K562 (cell line): ENCODE measurements at regions not wholly inside any gene's neighbourhood (a gene's known extent, or its start where the extent isn't known, plus 50 kb on each side); places are given as distances from the start of the nearest gene placed in this dataset.

Experiments used
- ATAC-seq: fragments of 200-7000 bp; cut with Tn5 transposase; 3 replicates; pipeline ENCODE4 v1.9.1; 2020; ENCODE audit warnings: moderate library complexity
- BruUV-seq: library from RNA; stranded (reverse); fragments of 400-500 nt; replicated peaks from 2 replicates; lab custom pipeline; 2021; lab: Mats Ljungman, UMichigan
- CTCF ChIA-PET: fragments of 300-600 bp; formaldehyde crosslinking; extraction: SDS; loops from one replicate; lab custom pipeline; 2021; ENCODE audit warnings: low intra/inter-chr PET ratio; lab: Yijun Ruan, JAX
- POLR2A ChIA-PET: fragments of 300-600, 350-650 bp; sonication (Branson Sonifier 250); formaldehyde crosslinking; extraction: SDS; loops from one replicate; lab custom pipeline; 2021; ENCODE audit warnings: antibody characterized with exemption, inconsistent platforms; lab: Yijun Ruan, JAX
- DNase-seq, 4 experiments: peaks; one replicate each; pipeline versions ENCODE4 v3.0.0 to v3.0.0-alpha.2; 2011 to 2018; ENCODE audit warnings: low spot score in 3 of 4, mixed read lengths in 3 of 4; ENCODE audit errors: extremely low read depth in 1 of 4
- FAIRE-seq: peaks from 2 replicates; lab custom pipeline; 2011; peaks lifted over from hg19 to GRCh38; lab: Jason Lieb, UNC
- H2AFZ ChIP-seq: 2 replicates; pipeline ENCODE4 v1.6.0; 2011; ENCODE audit warnings: low read depth, low read length, control low read depth, inconsistent platforms
- H3K27ac ChIP-seq: fragments of 200-600 bp; 3 replicates; pipeline ENCODE4 v1.8.0; 2011; ENCODE audit warnings: low read depth, mild to moderate bottlenecking, control low read depth, inconsistent platforms, low read length, moderate library complexity, mixed read lengths; ENCODE audit errors: extremely low read depth
- H3K27me3 ChIP-seq, 2 experiments: fragments of 300-600 bp in 1 of 2; 2 replicates in 1 of 2; 3 replicates in 1 of 2; pipeline versions ENCODE4 v1.6.0 to v1.8.0; 2011; ENCODE audit warnings: inconsistent platforms in 2 of 2, low read length in 2 of 2, mild to moderate bottlenecking in 1 of 2, mixed read lengths in 1 of 2, moderate library complexity in 1 of 2; ENCODE audit not compliant: control insufficient read depth in 2 of 2, insufficient read depth in 2 of 2
- H3K36me3 ChIP-seq: fragments of 300-600 bp; 3 replicates; pipeline ENCODE4 v1.8.0; 2011; ENCODE audit warnings: mild to moderate bottlenecking, low read length, inconsistent platforms; ENCODE audit not compliant: control insufficient read depth, insufficient read depth
- H3K4me1 ChIP-seq, 2 experiments: fragments of 200-600 bp in 1 of 2; replicated peaks in 1 of 2; 2 replicates in 1 of 2; 3 replicates in 1 of 2; pipeline versions ENCODE4 v1.5.1 to v1.8.0; 2011; ENCODE audit warnings: inconsistent platforms in 2 of 2, low read length in 2 of 2, mild to moderate bottlenecking in 1 of 2, mixed read lengths in 1 of 2, moderate library complexity in 1 of 2; ENCODE audit not compliant: control insufficient read depth in 2 of 2, insufficient read depth in 2 of 2
- H3K4me2 ChIP-seq: 2 replicates; pipeline ENCODE4 v1.6.1; 2011; ENCODE audit warnings: low read length, control low read depth, inconsistent platforms, mixed read lengths; ENCODE audit not compliant: insufficient read depth
- H3K4me3 ChIP-seq: fragments of 200-600 bp; sonication (generic), shearing (Covaris generic); 2 replicates; pipeline ENCODE4 v1.5.1; 2016; ENCODE audit warnings: control low read depth, inconsistent platforms
- H3K79me2 ChIP-seq: fragments of 200-600 bp; 3 replicates; pipeline ENCODE4 v1.8.0; 2011; ENCODE audit warnings: low read length, inconsistent platforms; ENCODE audit not compliant: control insufficient read depth, insufficient read depth
- H3K9ac ChIP-seq, 2 experiments: 2 replicates each; pipeline versions ENCODE4 v1.6.0 to v1.6.1; 2011; ENCODE audit warnings: low read depth in 2 of 2, low read length in 2 of 2, control low read depth in 1 of 2, inconsistent platforms in 1 of 2, mild to moderate bottlenecking in 1 of 2, mixed read lengths in 1 of 2; ENCODE audit not compliant: insufficient read depth in 1 of 2
- H3K9me1 ChIP-seq: one replicate; pipeline ENCODE4 v1.6.0; 2011; ENCODE audit warnings: inconsistent platforms, mild to moderate bottlenecking, low read length, moderate library complexity; ENCODE audit not compliant: control insufficient read depth, insufficient read depth
- H3K9me3 ChIP-seq: replicated peaks from 2 replicates; pipeline ENCODE4 v1.5.1; 2011; ENCODE audit warnings: low read depth, low read length, inconsistent platforms; ENCODE audit not compliant: control insufficient read depth, insufficient read depth
- H4K20me1 ChIP-seq: replicated peaks from 2 replicates; pipeline ENCODE4 v1.6.1; 2011; ENCODE audit warnings: low read length, inconsistent platforms, mixed read lengths; ENCODE audit not compliant: control insufficient read depth, insufficient read depth
- AFF1 ChIP-seq, 2 experiments: fragments of 450-650 bp; IDR thresholded peaks; 2 replicates each; pipeline ENCODE4 v1.6.1; 2018; ENCODE audit warnings: mild to moderate bottlenecking in 2 of 2, low read depth in 1 of 2; ENCODE audit not compliant: partially characterized antibody in 2 of 2
- BRCA1 ChIP-seq, 2 experiments: fragments of 450-650 bp in 1 of 2; sonication (generic) in 1 of 2; formaldehyde crosslinking in 1 of 2; IDR thresholded peaks; 2 replicates each; pipeline versions ENCODE4 v1.5.0 to v1.6.1; 2017 to 2020; ENCODE audit warnings: mild to moderate bottlenecking in 1 of 2, missing genetic modification reagents in 1 of 2
- CAMTA2 ChIP-seq: fragments of 250-450 bp; sonication (Bioruptor Pico); conservative IDR thresholded peaks from 2 replicates; pipeline ENCODE4 v1.5.1; 2022
- CBFB ChIP-seq: sonication (generic); formaldehyde crosslinking; IDR thresholded peaks from 2 replicates; pipeline ENCODE4 v1.4.0; 2020; ENCODE audit warnings: mild to moderate bottlenecking, missing genetic modification reagents
- COPS2 ChIP-seq: fragments of 450-650 bp; conservative IDR thresholded peaks from 2 replicates; pipeline ENCODE4 v1.6.1; 2016; ENCODE audit warnings: mild to moderate bottlenecking, moderate library complexity
- FOXP1 ChIP-seq: sonication (generic); formaldehyde crosslinking; IDR thresholded peaks from 2 replicates; pipeline ENCODE4 v1.8.0; 2022; ENCODE audit warnings: mild to moderate bottlenecking, missing genetic modification reagents
- GTF2F1 ChIP-seq: IDR thresholded peaks from 2 replicates; pipeline ENCODE4 v1.6.1; 2011; ENCODE audit warnings: low read depth, low read length, improper control_type of control experiment
- HNRNPH1 ChIP-seq: fragments of 200-400 bp; formaldehyde crosslinking; optimal IDR thresholded peaks from 2 replicates; pipeline ENCODE3; 2017; ENCODE audit warnings: low read depth, mild to moderate bottlenecking, low read length, moderate library complexity
- MTA1 ChIP-seq: fragments of 450-650 bp; IDR thresholded peaks from 2 replicates; pipeline ENCODE4 v1.6.1; 2017; ENCODE audit warnings: borderline replicate concordance
- MXD1 ChIP-seq: fragments of 250-450 bp; sonication (Bioruptor Pico); IDR thresholded peaks from 2 replicates; pipeline ENCODE4 v1.8.0; 2021; ENCODE audit warnings: borderline replicate concordance, mild to moderate bottlenecking, moderate library complexity; ENCODE audit not compliant: poor library complexity, severe bottlenecking
- RBM22 ChIP-seq: fragments of 200-400 bp; formaldehyde crosslinking; IDR thresholded peaks from 2 replicates; pipeline ENCODE4 v1.6.1; 2018; ENCODE audit warnings: low read length, low read depth; ENCODE audit not compliant: poor library complexity, severe bottlenecking
- SMC3 ChIP-seq: conservative IDR thresholded peaks from 2 replicates; pipeline ENCODE4 v1.6.1; 2011; ENCODE audit warnings: low read depth, low read length, improper control_type of control experiment; ENCODE audit not compliant: insufficient read depth
- SNAPC5 ChIP-seq: fragments of 250-450 bp; sonication (Bioruptor Pico); IDR thresholded peaks from 2 replicates; pipeline ENCODE4 v1.8.0; 2021; ENCODE audit warnings: moderate library complexity, mild to moderate bottlenecking, inconsistent platforms
- SRSF9 ChIP-seq: fragments of 200-400 bp; formaldehyde crosslinking; IDR thresholded peaks from 2 replicates; pipeline ENCODE4 v1.6.1; 2017; ENCODE audit warnings: low read depth, low read length, borderline replicate concordance
- WGBS: fragments of 100-300 bp; shearing (Covaris generic); methylation state at CpG from one replicate; pipeline ENCODE4 v1.1.6; 2016; ENCODE audit warnings: low coverage, mixed read lengths; ENCODE audit not compliant: insufficient coverage; ENCODE audit errors: missing lambda C conversion rate; 5-methylcytosine and 5-hydroxymethylcytosine counted together
- in situ Hi-C: fragments of 300-500 bp; cut with MboI; formaldehyde crosslinking; loops from 4 replicates; pipeline ENCODE4 v1.15.0; 2018; ENCODE audit warnings: inconsistent platforms, mixed read lengths
- intact Hi-C: fragments of 100-400 bp; cut with micrococcal nuclease; formaldehyde crosslinking; loops from 2 replicates; pipeline ENCODE4 v1.14.2; 2022

- Histone ChIP-seq H3K36me3 (no peaks in the 10 kb centered on the region), H3K27ac (no peak overlapping the region), H3K9ac (no peak overlapping the region), H2AFZ (no peak overlapping the region), H3K4me1 (no peaks in the 10 kb centered on the region), H3K4me3 (no peak overlapping the region), H3K79me2 (no peaks in the 10 kb centered on the region), H3K9me1 (no peaks in the 10 kb centered on the region), H3K4me2 (no peak overlapping the region), H4K20me1 (no peaks in the 10 kb centered on the region), H3K9me3 (no peaks in the 10 kb centered on the region), H3K27me3 (peaks cover 3 to 9% of the 10 kb centered on the region in 2 experiments; a peak in 1 of 5 replicates)
- TF ChIP-seq COPS2 (no peak), BRCA1 (IDR thresholded peaks at IDR 0.05) (no peak), BRCA1 (CRISPR knock-in tag; IDR thresholded peaks at IDR 0.05) (no peak), RBM22 (no peak), SRSF9 (no peak), FOXP1 (no peak), CAMTA2 (CRISPR knock-in tag) (no peak), HNRNPH1 (no peak), GTF2F1 (no peak), CBFB (CRISPR knock-in tag) (no peak), AFF1 (IDR thresholded peaks at IDR 0.05; ENCODE audit: low read depth in 1 of 2, partially characterized antibody in 2 of 2) (no peak), SNAPC5 (CRISPR knock-in tag) (no peak), SMC3 (no peak), MXD1 (CRISPR knock-in tag) (no peak), MTA1 (no peak)
- POLR2A ChIA-PET, result no interaction called here
- ATAC-seq (no peak), DNase-seq (no peak), FAIRE-seq (no peak)
- CTCF ChIA-PET, result no interaction called here
- in situ Hi-C loops (no loop called here), intact Hi-C loops (no loop called here)
- WGBS, result 4% methylated on average over 3 of the region's 3 CpGs
- no TSS peak for BruUV-seq
Measured at GRCh38 chr9:87198716-87199115, 251.4 kb upstream of the GAS1 start.
